ENCODE measurements at regions not wholly inside any gene's neighbourhood (a gene's known extent, or its start where the extent isn't known, plus 50 kb on each side); places are given as distances from the start of the nearest gene placed in this dataset.

DNA sequence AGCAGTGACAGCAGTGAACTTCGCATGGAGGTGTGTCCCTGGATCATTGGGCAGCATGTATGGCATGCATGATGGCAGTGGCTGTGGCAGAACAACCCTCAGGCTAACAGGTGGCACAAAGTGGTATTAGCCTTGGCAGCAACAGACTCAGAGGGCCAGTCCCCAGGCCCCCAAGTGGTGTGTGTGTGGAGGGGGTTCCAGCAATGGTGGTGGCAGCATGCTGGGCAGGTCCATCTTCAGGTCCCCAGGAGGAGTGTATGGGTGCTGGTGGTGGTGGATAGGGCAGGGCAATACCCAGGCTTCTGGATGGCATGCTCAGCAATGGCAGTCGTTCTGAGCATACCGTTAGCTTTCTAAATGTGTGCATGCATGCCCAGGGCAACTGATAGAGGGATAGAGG lies 923.7 kb downstream of the PDHA2 start:
- TF ChIP-seq SREBF1 (IDR thresholded peaks at IDR 0.05; ENCODE audit: low read length) (no peak), SP1 (IDR thresholded peaks at IDR 0.05; ENCODE audit: low read depth, low read length) (no peak), NFYB (IDR thresholded peaks at IDR 0.05; ENCODE audit: insufficient read depth, low read depth, low read length) (no peak), CHD4 (IDR thresholded peaks at IDR 0.05) (no peak), HCFC1 (IDR thresholded peaks at IDR 0.05; ENCODE audit: low read length) (no peak), HDGF (IDR thresholded peaks at IDR 0.05) (no peak), SRF (IDR thresholded peaks at IDR 0.05; ENCODE audit: low read depth in 2 of 2, low read length in 2 of 2) (no peak), RBBP5 (conservative IDR thresholded peaks at IDR 0.05) (no peak), MXI1 (IDR thresholded peaks at IDR 0.05; ENCODE audit: low read depth, low read length) (no peak), NBN (IDR thresholded peaks at IDR 0.05) (no peak)
- ATAC-seq (no peak), DNase-seq (ENCODE audit: low read depth, low spot score) (no peak), FAIRE-seq (no peak)
- WGBS (ENCODE audit: insufficient coverage, insufficient replicate concordance, low lambda C conversion rate, missing lambda C conversion rate), result 5% methylated on average over 2 of the region's 3 CpGs
- no TSS peak for BruUV-seq (replicated peaks)
- Histone ChIP-seq H3K27ac (ENCODE audit: control insufficient read depth, insufficient read depth) (no peak overlapping the region), H3K36me3 (ENCODE audit: control insufficient read depth in 2 of 2, insufficient read depth in 2 of 2, low read length in 1 of 2) (no peaks in the 10 kb centered on the region), H3K4me3 (no peak overlapping the region), H4K20me1 (ENCODE audit: control insufficient read depth, insufficient read depth) (no peaks in the 10 kb centered on the region), H3K4me2 (ENCODE audit: control insufficient read depth, insufficient read depth) (no peak overlapping the region), H3K79me2 (ENCODE audit: control insufficient read depth, insufficient read depth, low read length) (no peaks in the 10 kb centered on the region), H2AFZ (ENCODE audit: control insufficient read depth, low read depth, low read length) (no peak overlapping the region), H3K27me3 (replicated peaks in 1 of 2; ENCODE audit: control insufficient read depth in 2 of 2, insufficient read depth in 2 of 2, low read length in 1 of 2) (no peaks in the 10 kb centered on the region), H3K4me1 (ENCODE audit: control insufficient read depth, insufficient read depth, low read length) (no peaks in the 10 kb centered on the region), H3K9me3 (replicated peaks; ENCODE audit: control insufficient read depth, insufficient read depth, low read length) (no peaks in the 10 kb centered on the region), H3K9ac (ENCODE audit: control insufficient read depth, insufficient read depth, low read length) (no peak overlapping the region)
- ChIA-PET SMC1A (ENCODE audit: uncharacterized antibody, unreplicated experiment) (no interaction called here), CTCF (no interaction called here), RAD21 (ENCODE audit: unreplicated experiment) (no interaction called here), POLR2A (no interaction called here)
- intact Hi-C loops (cut with micrococcal nuclease; ENCODE audit: unreplicated experiment) (no loop called here), in situ Hi-C loops (cut with MboI) (no loop called here)

DNA sequence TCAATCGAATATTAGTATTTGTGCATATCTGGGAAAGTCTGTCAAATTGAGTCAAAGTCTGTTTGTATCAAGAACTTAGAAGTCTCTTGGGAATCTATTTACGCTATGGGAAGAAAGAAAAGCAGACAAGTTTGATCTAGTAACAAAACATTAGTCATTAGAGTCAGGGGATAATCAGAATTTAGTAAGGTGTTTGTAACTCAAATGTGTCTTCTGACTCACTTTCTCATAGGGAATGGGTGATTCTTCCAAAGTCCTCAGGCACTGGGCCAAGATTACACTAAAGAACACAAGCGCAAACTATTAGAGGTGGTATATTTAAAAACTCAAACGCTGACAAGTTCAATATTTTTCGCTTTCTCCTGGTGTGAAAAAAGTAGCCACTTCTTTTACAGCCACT lies 926.5 kb downstream of the PDHA2 start:
- H3K4me3 ChIP-seq, result no peak overlapping the region
- 30% methylated on average over 5 of the region's 5 CpGs for WGBS (ENCODE audit: insufficient coverage, insufficient replicate concordance, low lambda C conversion rate, missing lambda C conversion rate)
- POLR2A ChIA-PET, result no interaction called here
- H3K9me3 ChIP-seq (replicated peaks; ENCODE audit: control insufficient read depth, insufficient read depth, low read length), result no peaks in the 10 kb centered on the region
- intact Hi-C loops (cut with micrococcal nuclease; ENCODE audit: unreplicated experiment) (no loop called here), in situ Hi-C loops (cut with MboI) (no loop called here)
- SMC1A ChIA-PET (ENCODE audit: uncharacterized antibody, unreplicated experiment), result interaction anchor here (0.6 kb wide), 1 partner anchor 372 kb away, joined by 3 read pairs; no protein-coding TSS in a partner anchor
- H3K27me3 ChIP-seq (replicated peaks in 1 of 2; ENCODE audit: control insufficient read depth in 2 of 2, insufficient read depth in 2 of 2, low read length in 1 of 2), result no peaks in the 10 kb centered on the region
- no peak for FAIRE-seq
- RAD21 ChIA-PET (ENCODE audit: unreplicated experiment), result no interaction called here
- H2AFZ ChIP-seq (ENCODE audit: control insufficient read depth, low read depth, low read length), result no peak overlapping the region
- H3K4me2 ChIP-seq (ENCODE audit: control insufficient read depth, insufficient read depth), result no peak overlapping the region
- H4K20me1 ChIP-seq (ENCODE audit: control insufficient read depth, insufficient read depth), result no peaks in the 10 kb centered on the region
- no peak overlapping the region for H3K9ac ChIP-seq (ENCODE audit: control insufficient read depth, insufficient read depth, low read length)
- no peaks in the 10 kb centered on the region for H3K36me3 ChIP-seq (ENCODE audit: control insufficient read depth in 2 of 2, insufficient read depth in 2 of 2, low read length in 1 of 2)
- CTCF ChIA-PET, result no interaction called here
- H3K4me1 ChIP-seq (ENCODE audit: control insufficient read depth, insufficient read depth, low read length), result no peaks in the 10 kb centered on the region
- no peaks in the 10 kb centered on the region for H3K79me2 ChIP-seq (ENCODE audit: control insufficient read depth, insufficient read depth, low read length)
- no peak overlapping the region for H3K27ac ChIP-seq (ENCODE audit: control insufficient read depth, insufficient read depth)
- no TSS peak for BruUV-seq (replicated peaks)
- no peak for ATAC-seq
- no peak for DNase-seq (ENCODE audit: low read depth, low spot score)
- no peak for TF ChIP-seq HDAC6 (IDR thresholded peaks at IDR 0.05; ENCODE audit: unreplicated experiment)
- no peak for TF ChIP-seq POLR2AphosphoS5 (IDR thresholded peaks at IDR 0.05; ENCODE audit: low read length)
- no peak for TF ChIP-seq TBL1XR1 (IDR thresholded peaks at IDR 0.05; ENCODE audit: low read depth, low read length)
- TF ChIP-seq SREBF1 (IDR thresholded peaks at IDR 0.05; ENCODE audit: low read length), result no peak
- TF ChIP-seq CHD2 (IDR thresholded peaks at IDR 0.05; ENCODE audit: borderline replicate concordance, low read depth, low read length), result no peak
- no peak for TF ChIP-seq GABPA (IDR thresholded peaks at IDR 0.05; ENCODE audit: low read depth)
- no peak for TF ChIP-seq ETV6 (conservative IDR thresholded peaks at IDR 0.05 in 1 of 2, IDR thresholded peaks at IDR 0.05 in 1 of 2; ENCODE audit: borderline replicate concordance in 1 of 2, low read depth in 1 of 2)
- TF ChIP-seq, protein P1, sequence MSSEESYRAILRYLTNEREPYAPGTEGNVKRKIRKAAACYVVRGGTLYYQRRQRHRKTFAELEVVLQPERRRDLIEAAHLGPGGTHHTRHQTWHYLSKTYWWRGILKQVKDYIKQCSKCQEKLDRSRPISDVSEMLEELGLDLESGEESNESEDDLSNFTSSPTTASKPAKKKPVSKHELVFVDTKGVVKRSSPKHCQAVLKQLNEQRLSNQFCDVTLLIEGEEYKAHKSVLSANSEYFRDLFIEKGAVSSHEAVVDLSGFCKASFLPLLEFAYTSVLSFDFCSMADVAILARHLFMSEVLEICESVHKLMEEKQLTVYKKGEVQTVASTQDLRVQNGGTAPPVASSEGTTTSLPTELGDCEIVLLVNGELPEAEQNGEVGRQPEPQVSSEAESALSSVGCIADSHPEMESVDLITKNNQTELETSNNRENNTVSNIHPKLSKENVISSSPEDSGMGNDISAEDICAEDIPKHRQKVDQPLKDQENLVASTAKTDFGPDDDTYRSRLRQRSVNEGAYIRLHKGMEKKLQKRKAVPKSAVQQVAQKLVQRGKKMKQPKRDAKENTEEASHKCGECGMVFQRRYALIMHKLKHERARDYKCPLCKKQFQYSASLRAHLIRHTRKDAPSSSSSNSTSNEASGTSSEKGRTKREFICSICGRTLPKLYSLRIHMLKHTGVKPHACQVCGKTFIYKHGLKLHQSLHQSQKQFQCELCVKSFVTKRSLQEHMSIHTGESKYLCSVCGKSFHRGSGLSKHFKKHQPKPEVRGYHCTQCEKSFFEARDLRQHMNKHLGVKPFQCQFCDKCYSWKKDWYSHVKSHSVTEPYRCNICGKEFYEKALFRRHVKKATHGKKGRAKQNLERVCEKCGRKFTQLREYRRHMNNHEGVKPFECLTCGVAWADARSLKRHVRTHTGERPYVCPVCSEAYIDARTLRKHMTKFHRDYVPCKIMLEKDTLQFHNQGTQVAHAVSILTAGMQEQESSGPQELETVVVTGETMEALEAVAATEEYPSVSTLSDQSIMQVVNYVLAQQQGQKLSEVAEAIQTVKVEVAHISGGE (CRISPR knock-in tag; IDR thresholded peaks at IDR 0.05), result no peak
- no peak for TF ChIP-seq RCOR1 (conservative IDR thresholded peaks at IDR 0.05; ENCODE audit: low read depth, low read length)
- TF ChIP-seq FOXK2 (IDR thresholded peaks at IDR 0.05), result no peak
- no peak for TF ChIP-seq SREBF2 (IDR thresholded peaks at IDR 0.05; ENCODE audit: low read length)

All from GM12878 (cell line).